Skeletal muscle tissue (tissue), 3 donors: ENCODE measurements at regions not wholly inside any gene's neighbourhood (a gene's known extent, or its start where the extent isn't known, plus 50 kb on each side); places are given as distances from the start of the nearest gene placed in this dataset.

ENCODE experiments used
- H3K27ac ChIP-seq: one replicate; pipeline ENCODE4 v1.7.0; 2013; ENCODE audit warnings: mild to moderate bottlenecking, low read depth, low read length, inconsistent platforms
- H3K27me3 ChIP-seq, 3 donors: one replicate each; pipeline ENCODE4 v1.7.0; 2013; ENCODE audit warnings: low read length in 3 of 3; ENCODE audit not compliant: control insufficient read depth in 3 of 3, insufficient read depth in 3 of 3
- H3K36me3 ChIP-seq, 3 donors: one replicate each; pipeline ENCODE4 v1.7.0; 2013; ENCODE audit warnings: low read length in 3 of 3; ENCODE audit not compliant: control insufficient read depth in 3 of 3, insufficient read depth in 3 of 3
- H3K4me1 ChIP-seq, 3 donors: one replicate each; pipeline ENCODE4 v1.7.0; 2013; ENCODE audit warnings: low read length in 3 of 3, mild to moderate bottlenecking in 3 of 3; ENCODE audit not compliant: control insufficient read depth in 3 of 3, insufficient read depth in 3 of 3
- H3K4me3 ChIP-seq, 3 donors: one replicate each; pipeline ENCODE4 v1.7.0; 2013; ENCODE audit warnings: low read length in 3 of 3
- H3K9ac ChIP-seq, 3 donors: one replicate each; pipeline ENCODE4 v1.7.0; 2013; ENCODE audit warnings: low read length in 3 of 3, mild to moderate bottlenecking in 3 of 3, moderate library complexity in 2 of 3, low read depth in 1 of 3
- H3K9me3 ChIP-seq, 3 donors: one replicate each; pipeline ENCODE4 v1.7.0; 2013; ENCODE audit warnings: low read length in 3 of 3; ENCODE audit not compliant: control insufficient read depth in 3 of 3
- donor health status: Osteomylitis.

DNA sequence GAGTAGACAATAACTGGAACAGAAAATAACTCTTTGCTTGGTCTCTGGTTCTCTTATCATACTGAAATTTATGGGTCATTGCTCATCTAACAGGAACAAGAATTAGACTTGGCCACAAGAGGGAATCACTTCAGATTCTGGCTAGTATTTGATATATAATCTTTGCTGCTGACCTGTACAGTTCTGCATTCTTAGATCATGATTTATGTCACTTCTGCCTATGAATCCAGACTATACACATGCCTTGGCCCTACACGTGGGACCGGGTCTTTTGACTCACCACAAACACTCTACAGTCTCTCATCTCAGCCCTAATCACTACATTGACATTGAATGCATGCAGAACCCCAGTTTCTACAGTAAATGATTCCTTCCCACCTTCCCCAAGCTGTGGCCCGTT is 162.5 kb upstream of the SOX2 start:
- H3K27me3 ChIP-seq: no peaks in the 10 kb centered on the region
- H3K9ac ChIP-seq: no peak overlapping the region
- H3K4me1 ChIP-seq: no peaks in the 10 kb centered on the region
- H3K4me3 ChIP-seq: no peak overlapping the region
- H3K9me3 ChIP-seq: peaks cover 0 to 4% (median 0%) of the 10 kb centered on the region in 3 donors
- H3K27ac ChIP-seq: no peak overlapping the region
- H3K36me3 ChIP-seq: no peaks in the 10 kb centered on the region

DNA sequence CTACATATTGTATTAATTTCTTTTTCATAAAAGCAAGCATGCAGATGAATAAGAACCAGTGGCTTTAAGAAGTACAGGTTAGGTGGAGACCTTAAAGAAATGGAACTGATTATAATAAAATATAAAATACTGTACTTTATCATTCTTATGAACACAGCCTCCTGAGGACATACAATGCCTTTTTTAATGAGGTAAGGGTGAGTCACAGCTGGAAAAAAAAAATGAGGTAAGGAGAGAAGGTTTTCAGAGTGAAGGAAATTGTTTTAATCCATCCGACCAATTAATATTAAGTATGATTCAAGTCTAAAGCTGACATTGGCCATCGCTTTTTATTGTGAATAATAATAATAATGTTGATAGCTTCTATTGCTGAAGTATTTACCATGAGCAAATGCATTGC is 170.3 kb upstream of the SOX2 start:
- Histone ChIP-seq H3K9ac (no peak overlapping the region), H3K36me3 (no peaks in the 10 kb centered on the region), H3K27ac (no peak overlapping the region), H3K27me3 (no peaks in the 10 kb centered on the region), H3K4me1 (no peaks in the 10 kb centered on the region), H3K9me3 (peaks cover 0 to 4% (median 0%) of the 10 kb centered on the region in 3 donors), H3K4me3 (no peak overlapping the region)

DNA sequence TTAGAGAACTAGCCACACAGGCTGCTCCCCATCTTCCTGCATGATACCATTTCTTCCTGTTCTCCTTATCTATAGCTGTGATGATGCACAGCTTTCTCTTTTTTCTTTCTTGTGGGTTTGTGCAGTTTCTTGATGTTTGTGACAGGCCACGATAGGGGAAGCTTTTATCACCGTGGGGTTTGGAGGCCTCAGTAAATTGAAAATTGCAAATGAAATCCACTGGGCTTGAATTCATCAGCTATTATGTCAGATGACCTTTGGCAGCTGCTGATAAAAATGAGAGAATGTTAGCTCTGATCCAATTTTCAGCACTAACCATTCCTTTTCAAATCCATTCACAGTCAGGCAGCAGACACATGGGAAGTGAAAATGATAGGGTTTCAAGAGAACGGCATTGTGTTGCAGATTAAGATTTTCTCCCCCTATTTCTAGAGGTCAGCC is 176.9 kb upstream of the SOX2 start:
- H3K9ac ChIP-seq: no peak overlapping the region
- no peak overlapping the region for H3K27ac ChIP-seq
- H3K36me3 ChIP-seq: no peaks in the 10 kb centered on the region
- no peaks in the 10 kb centered on the region for H3K27me3 ChIP-seq
- H3K4me1 ChIP-seq: no peaks in the 10 kb centered on the region
- H3K9me3 ChIP-seq: no peaks in the 10 kb centered on the region
- no peak overlapping the region for H3K4me3 ChIP-seq

DNA sequence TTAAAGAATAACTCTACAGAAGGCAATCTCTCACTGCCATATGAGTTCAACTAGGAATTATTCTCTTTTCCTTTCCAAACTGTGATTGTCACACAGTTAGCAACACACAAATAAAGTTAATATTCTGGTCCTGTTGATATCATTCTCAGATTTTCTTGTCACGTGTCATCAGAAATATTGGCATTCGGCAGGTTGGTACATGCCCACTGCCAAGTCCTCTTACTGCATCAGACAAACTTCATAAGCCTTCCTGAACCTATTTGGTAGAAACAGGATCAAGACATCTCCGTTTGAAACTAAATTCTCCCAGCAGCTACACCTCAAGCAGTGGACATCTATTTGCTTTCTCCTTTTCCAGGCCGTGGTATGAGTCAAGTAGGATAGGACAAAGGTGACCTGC is 177.9 kb upstream of the SOX2 start:
- Histone ChIP-seq H3K9me3 (no peaks in the 10 kb centered on the region), H3K9ac (no peak overlapping the region), H3K27me3 (no peaks in the 10 kb centered on the region), H3K4me3 (no peak overlapping the region), H3K27ac (no peak overlapping the region), H3K36me3 (no peaks in the 10 kb centered on the region), H3K4me1 (no peaks in the 10 kb centered on the region)

DNA sequence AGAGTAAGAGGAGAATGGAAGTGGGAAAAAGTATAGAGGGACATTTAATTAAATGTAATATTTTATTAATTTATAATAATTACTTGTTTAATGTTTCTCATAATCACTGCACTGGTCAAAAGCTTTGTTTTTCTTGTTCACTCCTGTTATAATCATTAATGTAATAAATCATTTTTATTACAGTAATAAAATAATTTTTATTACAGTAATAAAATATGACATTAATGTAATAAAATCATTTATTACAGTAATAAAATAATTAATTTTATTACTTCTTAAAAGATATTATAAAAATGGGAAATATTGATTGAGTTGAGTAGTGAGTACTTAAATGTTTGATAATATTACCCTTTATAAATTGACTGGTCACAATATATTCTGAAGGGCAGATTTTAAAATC is 181.1 kb upstream of the SOX2 start:
- no peak overlapping the region for H3K9ac ChIP-seq
- no peaks in the 10 kb centered on the region for H3K4me1 ChIP-seq
- peaks cover 0 to 2% (median 0%) of the 10 kb centered on the region in 3 donors for H3K9me3 ChIP-seq
- H3K27me3 ChIP-seq: no peaks in the 10 kb centered on the region
- H3K36me3 ChIP-seq: no peaks in the 10 kb centered on the region
- no peak overlapping the region for H3K27ac ChIP-seq
- H3K4me3 ChIP-seq: no peak overlapping the region

DNA sequence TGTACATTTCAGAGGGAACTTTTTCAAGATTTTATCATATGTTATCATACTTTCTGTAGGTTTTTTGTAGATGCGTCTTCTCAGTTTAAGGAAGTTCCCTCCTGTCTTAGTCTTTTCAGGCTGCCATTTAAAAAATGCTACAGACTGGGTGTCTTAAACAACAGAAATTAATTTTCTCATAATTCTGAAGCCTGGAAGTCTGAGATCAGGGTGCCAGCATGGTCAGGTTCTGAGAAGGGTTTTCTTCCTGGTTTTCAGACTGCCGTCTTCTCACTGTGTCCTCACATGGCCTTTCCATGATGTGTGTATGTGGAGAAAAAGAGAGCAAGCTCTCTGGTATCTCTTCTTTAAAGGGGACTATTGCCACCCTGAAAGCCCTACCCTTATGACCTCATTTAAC is 189.9 kb upstream of the SOX2 start:
- Histone ChIP-seq H3K36me3 (no peaks in the 10 kb centered on the region), H3K9me3 (peaks cover 0 to 6% (median 3%) of the 10 kb centered on the region in 3 donors), H3K9ac (no peak overlapping the region), H3K27me3 (no peaks in the 10 kb centered on the region), H3K4me1 (no peaks in the 10 kb centered on the region), H3K4me3 (no peak overlapping the region), H3K27ac (no peak overlapping the region)

DNA sequence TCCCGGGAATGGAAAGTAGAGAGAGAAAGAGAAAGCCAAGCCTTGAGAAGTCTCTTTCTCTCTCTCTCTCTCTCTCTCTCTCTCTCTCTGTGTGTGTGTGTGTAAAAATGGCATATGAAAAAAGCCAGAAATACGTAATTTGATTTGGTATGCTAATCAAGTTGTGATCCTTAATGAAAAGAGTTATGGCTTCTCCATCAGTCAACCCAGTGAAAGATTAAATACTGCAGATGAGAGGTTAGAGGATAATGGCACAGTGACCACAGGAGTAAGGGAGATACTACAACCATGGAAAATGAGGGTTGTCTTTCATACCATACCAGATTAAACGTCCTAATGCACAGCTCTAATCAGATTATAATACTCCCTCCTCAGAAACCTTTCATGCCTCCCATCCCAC is 193.5 kb upstream of the SOX2 start:
- Histone ChIP-seq H3K4me3 (no peak overlapping the region), H3K4me1 (no peaks in the 10 kb centered on the region), H3K27me3 (no peaks in the 10 kb centered on the region), H3K36me3 (no peaks in the 10 kb centered on the region), H3K9me3 (peaks cover 0 to 3% (median 3%) of the 10 kb centered on the region in 3 donors), H3K9ac (no peak overlapping the region), H3K27ac (no peak overlapping the region)

DNA sequence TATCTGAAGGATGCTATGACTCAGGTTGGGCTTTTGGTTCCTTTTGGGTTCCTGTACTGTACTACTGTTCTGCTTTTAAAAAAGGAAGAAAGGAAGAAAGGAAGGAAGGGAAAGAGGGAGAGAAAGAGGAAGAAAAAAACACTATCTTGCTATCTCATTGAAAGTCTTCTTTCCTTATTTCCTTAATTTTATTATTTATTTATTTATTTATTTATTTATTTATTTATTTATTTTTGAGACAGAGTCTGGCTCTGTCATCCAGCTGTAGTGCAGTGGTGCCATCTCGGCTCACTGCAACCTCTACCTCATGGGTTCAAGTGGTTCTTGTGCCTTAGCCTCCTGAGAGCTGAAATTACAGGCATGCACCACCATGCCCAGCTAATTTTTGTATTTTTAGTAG is 198.9 kb upstream of the SOX2 start:
- peaks cover 0 to 3% (median 0%) of the 10 kb centered on the region in 3 donors for H3K9me3 ChIP-seq
- H3K4me1 ChIP-seq: no peaks in the 10 kb centered on the region
- no peaks in the 10 kb centered on the region for H3K36me3 ChIP-seq
- H3K4me3 ChIP-seq: no peak overlapping the region
- H3K27ac ChIP-seq: no peak overlapping the region
- no peak overlapping the region for H3K9ac ChIP-seq
- no peaks in the 10 kb centered on the region for H3K27me3 ChIP-seq

DNA sequence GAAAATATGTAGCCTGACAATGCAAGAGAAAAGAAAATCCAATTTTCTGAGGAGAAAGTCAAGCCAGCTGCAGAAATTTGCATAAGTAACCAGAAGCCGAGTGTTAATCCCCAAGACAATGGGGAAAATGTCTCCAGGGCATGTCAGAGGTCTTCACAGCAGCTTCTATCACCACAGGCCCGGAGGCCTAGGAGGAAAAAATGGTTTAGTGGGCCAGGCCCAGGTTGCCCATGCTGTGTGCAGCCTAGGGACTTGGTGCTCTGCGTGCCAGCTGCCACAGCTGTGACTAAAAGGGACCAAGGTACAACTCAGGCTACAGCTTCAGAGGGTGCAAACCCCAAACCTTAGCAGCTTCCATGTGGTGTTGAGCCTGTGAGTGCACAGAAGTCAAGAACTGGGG is 201.2 kb upstream of the SOX2 start:
- Histone ChIP-seq H3K36me3 (no peaks in the 10 kb centered on the region), H3K4me1 (no peaks in the 10 kb centered on the region), H3K27ac (no peak overlapping the region), H3K27me3 (no peaks in the 10 kb centered on the region), H3K9ac (no peak overlapping the region), H3K9me3 (peaks cover 0 to 3% (median 0%) of the 10 kb centered on the region in 3 donors), H3K4me3 (no peak overlapping the region)

DNA sequence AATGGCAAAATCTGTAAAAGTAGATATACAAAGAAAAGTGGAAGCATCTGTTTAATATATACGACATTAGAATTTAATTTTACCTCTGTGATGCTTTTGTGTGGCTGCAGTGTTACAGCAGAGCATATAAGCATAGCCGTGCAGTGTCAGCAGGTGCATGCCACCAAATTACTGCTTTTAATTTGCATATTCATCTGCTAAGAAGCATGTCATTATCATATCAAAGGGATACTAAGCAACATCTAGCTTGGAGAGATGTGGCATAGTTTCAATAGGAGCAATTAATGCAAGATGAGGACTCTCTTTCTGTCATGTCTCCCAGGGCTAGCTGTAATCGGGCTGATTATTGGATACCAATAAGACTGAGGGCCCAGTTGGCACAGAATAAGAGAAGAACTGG is 214.4 kb upstream of the SOX2 start:
- H3K27ac ChIP-seq: no peak overlapping the region
- H3K36me3 ChIP-seq: no peaks in the 10 kb centered on the region
- no peaks in the 10 kb centered on the region for H3K9me3 ChIP-seq
- no peak overlapping the region for H3K9ac ChIP-seq
- no peaks in the 10 kb centered on the region for H3K27me3 ChIP-seq
- H3K4me3 ChIP-seq: no peak overlapping the region
- H3K4me1 ChIP-seq: no peaks in the 10 kb centered on the region

DNA sequence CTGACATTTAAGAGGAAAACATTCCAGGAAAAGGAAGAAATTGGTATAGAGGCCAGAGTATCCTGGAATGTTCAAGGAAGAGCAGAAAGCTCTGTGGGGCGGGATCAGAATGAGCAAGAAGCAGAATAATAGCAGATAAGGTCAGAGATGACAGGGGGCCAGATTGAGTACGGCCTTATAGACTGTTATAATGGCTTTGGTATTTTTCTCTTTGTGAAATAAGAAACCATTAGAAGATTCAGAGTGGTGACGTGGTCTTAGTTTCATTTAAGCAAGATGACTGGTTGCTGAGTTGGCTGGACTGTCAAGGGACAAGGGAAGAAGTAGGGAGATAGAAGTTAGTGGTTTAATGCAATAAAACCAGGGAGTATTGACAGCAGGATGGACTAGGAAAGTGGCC is 218.3 kb upstream of the SOX2 start:
- H3K4me1 ChIP-seq: no peaks in the 10 kb centered on the region
- H3K27ac ChIP-seq: no peak overlapping the region
- H3K4me3 ChIP-seq: no peak overlapping the region
- no peaks in the 10 kb centered on the region for H3K36me3 ChIP-seq
- no peak overlapping the region for H3K9ac ChIP-seq
- no peaks in the 10 kb centered on the region for H3K27me3 ChIP-seq
- H3K9me3 ChIP-seq: no peaks in the 10 kb centered on the region
